ENCODE measurements at regions not wholly inside any gene's neighbourhood (a gene's known extent, or its start where the extent isn't known, plus 50 kb on each side); places are given as distances from the start of the nearest gene placed in this dataset.

GRCh38 chr15:61390138-61390537 is 161.0 kb upstream of the RORA start:
- H3K9me3 ChIP-seq, result no peaks in the 10 kb centered on the region
- intact Hi-C loops (cut with DNase I; ENCODE audit: low total_unique reads), result no loop called here
- no peak for TF ChIP-seq CTCF (IDR thresholded peaks at IDR 0.05)
- no peak overlapping the region for H3K27ac ChIP-seq
- H3K4me3 ChIP-seq, result no peak overlapping the region
- peaks cover 0 to 12% (median 5%) of the 10 kb centered on the region in 4 donors for H3K4me1 ChIP-seq
- no peak for DNase-seq
- H3K27me3 ChIP-seq, result no peaks in the 10 kb centered on the region
- no peaks in the 10 kb centered on the region for H3K36me3 ChIP-seq

DNA sequence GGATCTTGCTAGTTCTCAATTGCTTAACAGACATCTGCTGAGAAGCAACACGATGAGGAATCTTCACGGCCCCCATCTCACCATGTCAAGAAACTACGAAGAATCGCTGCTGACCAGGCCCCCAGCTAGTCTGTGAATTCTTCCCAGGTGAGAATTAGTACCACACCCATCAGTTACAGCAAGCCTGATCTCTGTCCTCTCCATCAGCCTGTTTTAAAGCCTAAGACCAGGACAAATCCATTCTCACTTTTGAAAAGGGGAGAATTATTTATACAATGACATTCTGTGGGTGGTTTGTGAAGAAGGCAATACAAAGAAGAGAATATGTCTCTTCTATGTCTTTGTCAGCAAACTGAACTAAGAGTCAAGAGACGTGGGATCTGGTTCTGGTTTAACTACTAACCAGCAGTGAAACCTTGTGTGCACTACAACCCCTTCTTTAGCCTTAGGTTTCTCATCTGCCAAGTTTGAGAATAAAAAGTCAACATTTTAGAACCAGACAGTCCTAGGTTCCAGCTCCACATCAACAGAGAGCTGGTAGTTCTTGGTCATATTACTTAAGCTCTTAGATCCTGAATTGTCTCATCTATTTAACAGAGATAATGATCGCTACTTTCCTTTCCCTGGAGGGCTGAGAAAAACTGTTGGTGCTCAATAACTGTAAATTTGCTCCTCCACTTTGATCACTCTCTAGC is 160.4 kb upstream of the RORA start:
- no peaks in the 10 kb centered on the region for H3K27me3 ChIP-seq
- intact Hi-C loops (cut with DNase I; ENCODE audit: low total_unique reads), result no loop called here
- no peak for TF ChIP-seq CTCF (IDR thresholded peaks at IDR 0.05)

DNA sequence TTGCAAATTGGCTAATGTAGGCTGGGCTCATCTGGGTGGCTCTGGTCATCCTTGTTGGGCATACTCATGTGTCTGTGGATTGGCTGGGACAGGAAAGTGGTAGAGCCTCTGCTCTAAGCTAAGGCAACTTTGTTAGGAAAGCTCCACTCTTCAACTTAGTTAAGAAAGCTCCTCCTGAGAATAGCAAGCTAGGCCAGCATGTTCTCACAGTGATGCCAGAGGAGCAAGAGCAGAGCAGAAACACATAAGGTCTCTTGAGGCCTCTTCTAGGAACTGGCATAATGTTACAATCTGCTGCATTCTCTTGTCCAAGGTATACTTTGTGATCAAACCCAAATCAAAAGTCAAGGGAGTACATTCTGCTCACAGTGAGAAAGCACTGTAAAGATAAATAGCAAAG is 158.6 kb upstream of the RORA start:
- no peak for DNase-seq
- intact Hi-C loops (cut with DNase I; ENCODE audit: low total_unique reads), result no loop called here
- peaks cover 0 to 1% (median 0%) of the 10 kb centered on the region in 4 donors for H3K4me1 ChIP-seq
- TF ChIP-seq CTCF (IDR thresholded peaks at IDR 0.05), result no peak
- no peak overlapping the region for H3K4me3 ChIP-seq
- no peaks in the 10 kb centered on the region for H3K27me3 ChIP-seq
- H3K36me3 ChIP-seq, result no peaks in the 10 kb centered on the region
- H3K9me3 ChIP-seq, result no peaks in the 10 kb centered on the region
- H3K27ac ChIP-seq, result no peak overlapping the region

More for the DNA sequence above, 160.4 kb upstream of the RORA start:
- H3K4me3 ChIP-seq, result no peak overlapping the region
- no peaks in the 10 kb centered on the region for H3K36me3 ChIP-seq
- no peak for DNase-seq
- H3K9me3 ChIP-seq, result no peaks in the 10 kb centered on the region
- H3K4me1 ChIP-seq, result peaks cover 0 to 11% (median 5%) of the 10 kb centered on the region in 4 donors
- no peak overlapping the region for H3K27ac ChIP-seq

DNA sequence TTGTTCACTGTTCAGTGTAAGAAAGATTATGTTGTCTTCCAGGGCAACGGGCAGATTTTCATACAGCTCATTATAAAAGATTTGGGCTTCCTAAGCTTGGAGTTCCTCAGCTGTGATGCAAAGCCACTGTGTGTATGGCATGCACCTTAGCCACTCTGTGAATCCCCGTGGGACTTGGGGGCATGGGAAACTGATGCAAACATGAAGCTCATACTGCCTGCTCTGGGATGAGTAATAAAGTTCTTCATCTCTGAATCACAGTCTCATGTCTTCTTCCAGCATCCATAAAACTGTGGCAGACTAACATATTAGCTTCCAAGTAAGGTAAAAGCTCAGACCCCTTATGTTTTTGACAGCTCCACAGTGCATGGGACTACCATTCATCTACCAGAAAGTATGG is 154.3 kb upstream of the RORA start:
- no peak for TF ChIP-seq CTCF (IDR thresholded peaks at IDR 0.05)
- no peaks in the 10 kb centered on the region for H3K36me3 ChIP-seq
- intact Hi-C loops (cut with DNase I; ENCODE audit: low total_unique reads), result no loop called here

GRCh38 chr15:61382927-61383326 is 153.8 kb upstream of the RORA start:
- no peak for TF ChIP-seq CTCF (IDR thresholded peaks at IDR 0.05)
- Histone ChIP-seq H3K4me3 (no peak overlapping the region), H3K27ac (no peak overlapping the region), H3K36me3 (no peaks in the 10 kb centered on the region), H3K27me3 (no peaks in the 10 kb centered on the region), H3K9me3 (no peaks in the 10 kb centered on the region), H3K4me1 (no peaks in the 10 kb centered on the region)
- DNase-seq, result no peak
- intact Hi-C loops (cut with DNase I; ENCODE audit: low total_unique reads), result no loop called here

More for the DNA sequence above, 154.3 kb upstream of the RORA start:
- Histone ChIP-seq H3K27ac (no peak overlapping the region), H3K9me3 (no peaks in the 10 kb centered on the region), H3K4me1 (no peaks in the 10 kb centered on the region), H3K27me3 (no peaks in the 10 kb centered on the region), H3K4me3 (no peak overlapping the region)
- no peak for DNase-seq

DNA sequence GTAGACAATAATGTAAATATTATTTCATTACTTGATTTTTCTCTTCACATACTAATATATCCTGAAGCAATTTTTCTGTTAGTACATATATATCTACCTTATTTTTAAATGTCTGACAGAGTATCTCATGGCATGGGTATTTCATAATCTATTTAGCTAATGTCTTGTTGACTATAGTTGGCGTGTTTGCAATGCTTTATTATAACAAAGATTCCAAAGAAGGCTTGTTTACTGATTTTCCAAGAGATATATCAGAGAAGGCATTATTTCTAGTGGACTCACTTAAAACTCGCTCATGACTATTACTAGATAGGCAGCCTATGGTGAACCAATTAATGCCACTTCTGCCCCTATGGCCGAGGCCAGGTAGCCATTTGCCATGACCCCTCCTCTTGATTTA is 152.4 kb upstream of the RORA start:
- no peak for TF ChIP-seq CTCF (IDR thresholded peaks at IDR 0.05)
- Histone ChIP-seq H3K4me3 (no peak overlapping the region), H3K4me1 (no peaks in the 10 kb centered on the region), H3K27me3 (no peaks in the 10 kb centered on the region), H3K9me3 (no peaks in the 10 kb centered on the region), H3K27ac (no peak overlapping the region), H3K36me3 (no peaks in the 10 kb centered on the region)
- intact Hi-C loops (cut with DNase I; ENCODE audit: low total_unique reads), result no loop called here
- DNase-seq, result no peak

All from tibial artery (tissue), 4 donors.